Neuronal stem cell (in vitro differentiated cells): ENCODE measurements at regions not wholly inside any gene's neighbourhood (a gene's known extent, or its start where the extent isn't known, plus 50 kb on each side); places are given as distances from the start of the nearest gene placed in this dataset.

Source experiments
- DNase-seq: peaks from one replicate; pipeline ENCODE4 v3.0.0-alpha.2; 2013; ENCODE audit warnings: low spot score
- H2AFZ ChIP-seq: one replicate; pipeline ENCODE4 v1.6.1; 2013; ENCODE audit warnings: mild to moderate bottlenecking, low read length, inconsistent platforms
- H2AK5ac ChIP-seq: 2 replicates; pipeline ENCODE4 v1.6.1; 2013; ENCODE audit warnings: low read depth, mild to moderate bottlenecking, inconsistent platforms, low read length, moderate library complexity, mixed read lengths
- H2BK120ac ChIP-seq: 2 replicates; pipeline ENCODE4 v1.6.1; 2013; ENCODE audit warnings: low read depth, mild to moderate bottlenecking, inconsistent platforms, low read length, moderate library complexity, mixed read lengths
- H2BK12ac ChIP-seq: one replicate; pipeline ENCODE4 v1.6.1; 2013; ENCODE audit warnings: low read length, inconsistent platforms
- H2BK15ac ChIP-seq: 2 replicates; pipeline ENCODE4 v1.6.1; 2013; ENCODE audit warnings: mild to moderate bottlenecking, low read length, inconsistent platforms, mixed read lengths
- H2BK5ac ChIP-seq: one replicate; pipeline ENCODE4 v1.6.1; 2013; ENCODE audit warnings: inconsistent platforms, mild to moderate bottlenecking, low read length, moderate library complexity
- H3K14ac ChIP-seq: one replicate; pipeline ENCODE4 v1.6.1; 2013; ENCODE audit warnings: low read length, inconsistent platforms
- H3K18ac ChIP-seq: 2 replicates; pipeline ENCODE4 v1.6.1; 2013; ENCODE audit warnings: low read length, inconsistent platforms
- H3K23ac ChIP-seq: 2 replicates; pipeline ENCODE4 v1.6.1; 2013; ENCODE audit warnings: low read depth, mild to moderate bottlenecking, mixed read lengths, low read length, inconsistent platforms; ENCODE audit not compliant: poor library complexity
- H3K27ac ChIP-seq: replicated peaks from 3 replicates; pipeline ENCODE4 v1.5.1; 2013; ENCODE audit warnings: low read length, inconsistent platforms
- H3K27me3 ChIP-seq, 3 experiments: 2 replicates each; pipeline ENCODE4 v1.6.1; 2013; ENCODE audit warnings: low read length in 3 of 3, mild to moderate bottlenecking in 2 of 3, inconsistent platforms in 1 of 3, low read depth in 1 of 3, mixed read lengths in 1 of 3, moderate library complexity in 1 of 3; ENCODE audit not compliant: control insufficient read depth in 3 of 3, insufficient read depth in 3 of 3
- H3K36me3 ChIP-seq, 2 donors: replicated peaks in 1 of 2; 2 replicates each; pipeline ENCODE4 v1.6.1; 2013; ENCODE audit warnings: low read length in 2 of 2; ENCODE audit not compliant: control insufficient read depth in 2 of 2, insufficient read depth in 2 of 2
- H3K4ac ChIP-seq: 2 replicates; pipeline ENCODE4 v1.6.1; 2013; ENCODE audit warnings: inconsistent platforms, mild to moderate bottlenecking, low read length, moderate library complexity
- H3K4me1 ChIP-seq, 2 donors: 1 replicate in 1 of 2; 2 replicates in 1 of 2; pipeline ENCODE4 v1.6.1; 2013; ENCODE audit warnings: low read length in 2 of 2, low read depth in 1 of 2; ENCODE audit not compliant: control insufficient read depth in 2 of 2, insufficient read depth in 1 of 2
- H3K4me2 ChIP-seq: one replicate; pipeline ENCODE4 v1.6.1; 2013; ENCODE audit warnings: mild to moderate bottlenecking, low read length, inconsistent platforms; ENCODE audit not compliant: insufficient read depth, poor library complexity, severe bottlenecking
- H3K4me3 ChIP-seq, 2 donors: 2 replicates each; pipeline ENCODE4 v1.5.1; 2013; ENCODE audit warnings: low read length in 2 of 2, mild to moderate bottlenecking in 2 of 2, inconsistent platforms in 1 of 2, moderate library complexity in 1 of 2
- H3K79me1 ChIP-seq: one replicate; pipeline ENCODE4 v1.6.1; 2013; ENCODE audit warnings: low read depth, mild to moderate bottlenecking, inconsistent platforms, low read length, moderate library complexity
- H3K9ac ChIP-seq: one replicate; pipeline ENCODE4 v1.6.1; 2013; ENCODE audit warnings: mild to moderate bottlenecking, low read depth, low read length, inconsistent platforms; ENCODE audit not compliant: poor library complexity
- H3K9me3 ChIP-seq, 2 donors: replicated peaks in 1 of 2; 2 replicates each; pipeline versions ENCODE3 to v1.6.1; 2013; ENCODE audit warnings: low read length in 2 of 2, mild to moderate bottlenecking in 2 of 2, inconsistent platforms in 1 of 2, low read depth in 1 of 2, mixed read lengths in 1 of 2, moderate library complexity in 1 of 2; ENCODE audit not compliant: control insufficient read depth in 2 of 2, insufficient read depth in 1 of 2
- H4K8ac ChIP-seq: one replicate; pipeline ENCODE4 v1.6.1; 2013; ENCODE audit warnings: low read depth, mild to moderate bottlenecking, inconsistent platforms, low read length, moderate library complexity
- H4K91ac ChIP-seq: one replicate; pipeline ENCODE4 v1.6.1; 2013; ENCODE audit warnings: low read length, low read depth, mild to moderate bottlenecking, inconsistent platforms; ENCODE audit not compliant: poor library complexity
- WGBS, 2 donors: extraction: QIAGEN DNeasy Blood & Tissue Kit; methylation state at CpG; one replicate each; pipeline ENCODE4 v1.1.7; 2013; ENCODE audit warnings: missing lambda C conversion rate in 2 of 2, mixed read lengths in 1 of 2; ENCODE audit not compliant: insufficient read length in 2 of 2, insufficient replicate concordance in 1 of 2; ENCODE audit errors: extremely low coverage in 2 of 2; 5-methylcytosine and 5-hydroxymethylcytosine counted together

DNA sequence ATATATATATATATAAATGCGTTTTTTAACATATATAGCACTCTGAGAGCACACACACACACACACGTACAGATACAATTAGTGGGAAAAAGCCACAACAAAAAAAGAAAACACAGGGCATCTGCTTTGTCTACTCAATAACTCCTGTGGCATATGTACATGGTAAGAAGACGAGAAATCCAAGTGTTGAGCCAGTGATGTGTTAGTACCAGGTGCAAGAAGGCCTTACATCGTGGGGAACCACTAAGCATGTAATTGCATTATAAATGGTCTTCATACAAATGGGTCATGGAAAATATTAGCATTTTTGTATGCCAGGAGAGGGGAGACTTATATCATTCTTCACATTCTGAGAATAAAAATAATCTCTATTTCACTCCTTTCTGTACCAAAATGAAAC, 62.7 kb upstream of the FAM47B start:
- no peaks in the 10 kb centered on the region for H3K9me3 ChIP-seq
- no peak overlapping the region for H3K14ac ChIP-seq
- H2BK5ac ChIP-seq, result no peak overlapping the region
- H4K8ac ChIP-seq, result no peak overlapping the region
- H3K23ac ChIP-seq, result no peak overlapping the region
- H3K18ac ChIP-seq, result no peak overlapping the region
- H3K4me3 ChIP-seq, result no peak overlapping the region
- DNase-seq, result no peak
- H3K36me3 ChIP-seq, result no peaks in the 10 kb centered on the region
- H4K91ac ChIP-seq, result no peak overlapping the region
- no peaks in the 10 kb centered on the region for H3K79me1 ChIP-seq
- no peak overlapping the region for H2AK5ac ChIP-seq
- H2BK12ac ChIP-seq, result no peak overlapping the region
- H2BK120ac ChIP-seq, result no peak overlapping the region
- H3K27me3 ChIP-seq, result no peaks in the 10 kb centered on the region
- H2BK15ac ChIP-seq, result no peak overlapping the region
- H3K27ac ChIP-seq, result no peak overlapping the region
- WGBS, 2 donors, result no CpG with 5 or more reads among the region's 4 CpGs
- no peak overlapping the region for H2AFZ ChIP-seq
- no peak overlapping the region for H3K4me2 ChIP-seq
- H3K9ac ChIP-seq, result no peak overlapping the region
- H3K4ac ChIP-seq, result no peak overlapping the region
- no peaks in the 10 kb centered on the region for H3K4me1 ChIP-seq

DNA sequence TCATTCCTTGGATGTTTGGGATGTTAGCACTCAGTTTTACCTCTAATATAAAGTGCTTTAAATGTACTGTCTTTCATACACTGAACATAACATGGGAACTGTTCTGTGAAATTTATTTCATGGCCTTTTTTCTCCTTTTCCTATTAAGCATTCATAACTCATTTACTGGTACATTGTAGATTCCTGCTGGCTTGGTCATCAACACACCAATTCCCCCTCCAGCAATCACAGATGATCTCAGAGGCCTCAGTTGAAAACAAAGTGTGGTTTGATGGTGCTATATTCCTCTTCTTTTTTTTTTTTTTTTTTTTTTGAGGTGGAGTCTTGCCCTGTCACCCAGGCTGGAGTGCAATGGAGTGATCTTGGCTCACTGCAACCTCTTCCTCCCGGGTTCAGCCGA, 61.9 kb upstream of the FAM47B start:
- Histone ChIP-seq H3K18ac (no peak overlapping the region), H2BK5ac (no peak overlapping the region), H3K14ac (no peak overlapping the region), H3K9ac (no peak overlapping the region), H2AFZ (no peak overlapping the region), H3K27me3 (no peaks in the 10 kb centered on the region), H2BK15ac (no peak overlapping the region), H3K4me1 (no peaks in the 10 kb centered on the region), H3K27ac (no peak overlapping the region), H2BK12ac (no peak overlapping the region), H3K23ac (no peak overlapping the region), H3K4me3 (no peak overlapping the region), H3K4me2 (no peak overlapping the region), H3K9me3 (no peaks in the 10 kb centered on the region), H4K91ac (no peak overlapping the region), H4K8ac (no peak overlapping the region), H2AK5ac (no peak overlapping the region), H3K79me1 (no peaks in the 10 kb centered on the region), H2BK120ac (no peak overlapping the region), H3K4ac (no peak overlapping the region), H3K36me3 (no peaks in the 10 kb centered on the region)
- WGBS, 2 donors, result no CpG with 5 or more reads among the region's 2 CpGs
- no peak for DNase-seq

DNA sequence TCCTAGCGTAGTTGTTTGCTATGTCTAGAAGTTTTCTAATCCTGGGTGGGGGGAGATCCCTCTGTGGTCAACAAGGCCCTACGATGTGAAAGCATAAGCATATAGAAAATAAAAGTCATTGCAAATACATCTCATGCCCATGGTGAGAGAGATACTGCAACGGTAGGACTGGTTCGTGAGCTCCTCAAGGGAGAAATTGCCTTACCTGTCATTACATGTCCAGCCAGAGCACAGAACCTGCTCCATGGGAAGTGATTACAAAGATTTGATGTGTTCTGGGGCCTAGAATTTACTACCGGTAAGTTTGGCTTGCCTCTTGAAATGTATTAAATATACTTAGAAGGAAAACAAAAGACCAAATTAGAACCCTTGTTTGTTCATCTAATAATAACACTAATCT, 60.9 kb upstream of the FAM47B start:
- no peaks in the 10 kb centered on the region for H3K9me3 ChIP-seq

GRCh38 chrX:34884817-34885216, 57.8 kb upstream of the FAM47B start:
- no peaks in the 10 kb centered on the region for H3K4me1 ChIP-seq
- no peak overlapping the region for H2BK12ac ChIP-seq
- H3K23ac ChIP-seq, result no peak overlapping the region
- no peaks in the 10 kb centered on the region for H3K9me3 ChIP-seq
- no peaks in the 10 kb centered on the region for H3K79me1 ChIP-seq
- H3K4ac ChIP-seq, result no peak overlapping the region
- H3K9ac ChIP-seq, result no peak overlapping the region
- no peaks in the 10 kb centered on the region for H3K27me3 ChIP-seq
- H3K14ac ChIP-seq, result no peak overlapping the region
- H4K8ac ChIP-seq, result no peak overlapping the region
- H2BK120ac ChIP-seq, result no peak overlapping the region
- H3K4me2 ChIP-seq, result no peak overlapping the region
- no peak overlapping the region for H2BK5ac ChIP-seq
- H3K36me3 ChIP-seq, result no peaks in the 10 kb centered on the region
- H3K4me3 ChIP-seq, result no peak overlapping the region
- H4K91ac ChIP-seq, result no peak overlapping the region
- no peak overlapping the region for H2AK5ac ChIP-seq
- no peak overlapping the region for H3K18ac ChIP-seq
- no peak for DNase-seq
- no peak overlapping the region for H2BK15ac ChIP-seq
- whole genome bisulfite sequencing, 2 donors, result no CpG with 5 or more reads among the region's 2 CpGs
- H2AFZ ChIP-seq, result no peak overlapping the region
- no peak overlapping the region for H3K27ac ChIP-seq

More for the DNA sequence above, 60.9 kb upstream of the FAM47B start:
- no peak overlapping the region for H2BK15ac ChIP-seq
- no peaks in the 10 kb centered on the region for H3K27me3 ChIP-seq
- no CpG with 5 or more reads among the region's 5 CpGs for WGBS, 2 donors
- no peak for DNase-seq
- H3K4me2 ChIP-seq, result no peak overlapping the region
- no peak overlapping the region for H2BK120ac ChIP-seq
- H2AFZ ChIP-seq, result no peak overlapping the region
- H3K4me3 ChIP-seq, result no peak overlapping the region
- H3K4me1 ChIP-seq, result no peaks in the 10 kb centered on the region
- H3K14ac ChIP-seq, result no peak overlapping the region
- no peak overlapping the region for H2BK12ac ChIP-seq
- no peak overlapping the region for H2BK5ac ChIP-seq
- H3K18ac ChIP-seq, result no peak overlapping the region
- no peaks in the 10 kb centered on the region for H3K36me3 ChIP-seq
- no peak overlapping the region for H3K4ac ChIP-seq
- no peak overlapping the region for H3K23ac ChIP-seq
- H3K27ac ChIP-seq, result no peak overlapping the region
- H2AK5ac ChIP-seq, result no peak overlapping the region
- no peak overlapping the region for H4K8ac ChIP-seq
- no peaks in the 10 kb centered on the region for H3K79me1 ChIP-seq
- no peak overlapping the region for H3K9ac ChIP-seq
- no peak overlapping the region for H4K91ac ChIP-seq
